ENCODE measurements at regions not wholly inside any gene's neighbourhood (a gene's known extent, or its start where the extent isn't known, plus 50 kb on each side); places are given as distances from the start of the nearest gene placed in this dataset.
A peak's percentile ranks its signal among the peaks of the same experiment; 100 is the strongest.

- no peak overlapping the region for H3K4me3 ChIP-seq (ENCODE audit: control insufficient read depth, low read depth, low read length)
- no peak for TF ChIP-seq CTCF (conservative IDR thresholded peaks at IDR 0.05; ENCODE audit: control insufficient read depth, insufficient read depth, low read depth, low read length)
Measured at GRCh38 chr14:100381395-100382105, 58.4 kb downstream of the SLC25A47 start.

DNA sequence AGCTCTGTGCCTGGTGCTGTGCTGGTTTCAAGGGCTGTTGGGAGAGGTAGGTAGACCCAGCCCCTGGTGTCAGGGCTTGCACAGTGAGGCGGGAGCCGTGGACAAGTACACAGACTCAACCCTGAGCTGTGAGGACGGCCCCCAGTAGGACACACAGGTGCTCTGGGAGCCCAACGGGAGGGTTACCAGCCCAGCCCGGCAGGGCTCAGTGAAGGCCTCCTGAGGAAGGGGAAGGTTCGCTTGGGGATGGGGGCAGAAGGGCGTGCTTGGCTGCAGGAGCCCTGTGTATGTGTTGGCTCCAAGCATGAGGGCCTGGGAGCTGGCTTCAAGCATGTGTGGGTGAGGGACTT lies 58.9 kb downstream of the SLC25A47 start:
- TF ChIP-seq CTCF (conservative IDR thresholded peaks at IDR 0.05; ENCODE audit: control insufficient read depth, insufficient read depth, low read depth, low read length): no peak
- DNase-seq (ENCODE audit: low read depth): no peak
- no peak overlapping the region for H3K4me3 ChIP-seq (ENCODE audit: control insufficient read depth, low read depth, low read length)

More at GRCh38 chr14:100381395-100382105, 58.4 kb downstream of the SLC25A47 start:
- DNase-seq (ENCODE audit: low read depth): no peak

- TF ChIP-seq CTCF (conservative IDR thresholded peaks at IDR 0.05; ENCODE audit: control insufficient read depth, insufficient read depth, low read depth, low read length): peak; percentile 85
- DNase-seq (ENCODE audit: low read depth): peak; percentile 55
- H3K4me3 ChIP-seq (ENCODE audit: control insufficient read depth, low read depth, low read length): no peak overlapping the region
Measured at GRCh38 chr14:100383727-100384158, 60.6 kb downstream of the SLC25A47 start.

GRCh38 chr14:100384277-100384676 lies 61.1 kb downstream of the SLC25A47 start:
- no peak for TF ChIP-seq CTCF (conservative IDR thresholded peaks at IDR 0.05; ENCODE audit: control insufficient read depth, insufficient read depth, low read depth, low read length)
- H3K4me3 ChIP-seq (ENCODE audit: control insufficient read depth, low read depth, low read length): no peak overlapping the region
- no peak for DNase-seq (ENCODE audit: low read depth)

DNA sequence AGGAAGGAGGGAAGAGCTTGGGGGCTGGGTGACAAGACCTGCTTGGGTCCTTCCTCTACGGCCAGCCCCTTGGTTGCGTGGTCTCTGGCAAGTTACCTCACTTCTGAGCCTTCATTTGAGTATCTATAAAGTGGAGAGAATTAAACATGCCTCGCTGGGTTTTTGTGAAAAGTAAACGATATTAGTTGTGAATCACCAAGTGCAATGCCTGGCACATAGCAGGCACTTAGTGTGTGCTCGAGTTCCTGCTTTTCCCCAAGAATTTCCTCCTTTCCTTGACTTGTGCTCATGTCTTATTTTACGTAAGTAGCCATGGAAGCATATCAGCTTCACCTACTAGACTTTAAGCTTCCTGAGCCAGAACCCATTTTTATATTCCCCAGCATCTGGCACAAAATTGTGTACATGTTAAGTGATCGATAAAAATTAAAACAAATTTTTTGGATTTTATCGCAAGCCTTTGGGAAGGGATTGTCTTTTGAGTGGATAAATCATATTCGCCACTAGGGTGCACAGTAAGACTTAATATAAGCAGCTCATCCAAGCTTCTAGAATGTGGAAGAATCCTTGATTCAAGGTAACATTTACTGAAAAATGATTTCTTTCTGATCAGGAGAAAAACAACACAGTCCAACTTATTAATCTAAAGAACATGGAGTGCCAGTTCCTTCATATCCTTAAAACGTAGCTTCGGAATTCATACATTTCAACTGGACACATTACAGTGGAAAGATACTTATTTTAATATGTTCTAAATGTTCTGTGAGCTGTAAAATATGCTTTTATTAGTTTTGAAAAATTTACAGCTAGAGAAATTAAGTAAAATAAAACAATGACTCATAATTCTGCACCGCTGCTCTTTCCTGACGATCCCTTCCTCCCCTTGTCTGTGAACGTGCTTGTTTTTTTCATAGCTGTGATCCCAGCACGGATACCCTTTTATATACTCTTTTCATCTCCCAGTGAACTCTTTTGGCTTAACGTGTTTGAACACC lies 62.0 kb downstream of the SLC25A47 start:
- DNase-seq (ENCODE audit: low read depth): peak; percentile 76
- no peak overlapping the region for H3K4me3 ChIP-seq (ENCODE audit: control insufficient read depth, low read depth, low read length)
- peak; percentile 59 for TF ChIP-seq CTCF (conservative IDR thresholded peaks at IDR 0.05; ENCODE audit: control insufficient read depth, insufficient read depth, low read depth, low read length)

DNA sequence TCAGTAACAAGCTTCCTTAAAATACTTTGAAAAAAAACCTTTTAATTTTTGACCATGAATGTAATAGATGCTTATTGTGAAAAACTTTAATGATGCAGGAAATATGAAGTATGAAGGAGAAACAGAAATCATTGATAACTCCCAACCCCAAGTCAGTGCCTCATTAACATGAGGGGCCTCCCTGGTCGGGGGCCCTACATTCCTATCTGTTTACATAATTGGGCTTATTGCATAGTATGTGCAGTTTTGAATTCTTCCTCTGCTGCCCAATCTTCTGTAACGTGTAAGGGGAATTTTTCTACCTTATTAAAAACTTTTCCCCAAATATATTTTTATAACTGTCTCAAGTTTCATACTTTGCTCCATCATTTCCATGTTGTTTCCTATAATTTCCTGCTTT lies 63.0 kb downstream of the SLC25A47 start:
- H3K4me3 ChIP-seq (ENCODE audit: control insufficient read depth, low read depth, low read length): no peak overlapping the region

More for the DNA sequence above, 63.0 kb downstream of the SLC25A47 start:
- no peak for DNase-seq (ENCODE audit: low read depth)
- TF ChIP-seq CTCF (conservative IDR thresholded peaks at IDR 0.05; ENCODE audit: control insufficient read depth, insufficient read depth, low read depth, low read length): no peak
